GM12801 (cell line): ENCODE measurements at regions not wholly inside any gene's neighbourhood (a gene's known extent, or its start where the extent isn't known, plus 50 kb on each side); places are given as distances from the start of the nearest gene placed in this dataset.

Experiments used
- CTCF ChIP-seq: IDR thresholded peaks from one replicate; pipeline ENCODE4 v1.5.1; 2011; ENCODE audit warnings: control low read depth; ENCODE audit not compliant: insufficient read length; ENCODE audit errors: extremely low read depth

GRCh38 chr4:107392951-107393350 lies 327.1 kb downstream of the PAPSS1 start:
- no peak for TF ChIP-seq CTCF

- no peak for TF ChIP-seq CTCF
These were observed 327.7 kb downstream of the PAPSS1 start for GRCh38 chr4:107392380-107392779.

- TF ChIP-seq CTCF: no peak
These were observed 328.4 kb downstream of the PAPSS1 start for GRCh38 chr4:107391630-107392028.

GRCh38 chr4:107391009-107391629 lies 328.9 kb downstream of the PAPSS1 start:
- no peak for TF ChIP-seq CTCF

GRCh38 chr4:107389965-107390364 lies 330.1 kb downstream of the PAPSS1 start:
- no peak for TF ChIP-seq CTCF

GRCh38 chr4:107388736-107389274 lies 331.2 kb downstream of the PAPSS1 start:
- TF ChIP-seq CTCF: no peak

GRCh38 chr4:107380836-107381438 lies 339.1 kb downstream of the PAPSS1 start:
- TF ChIP-seq CTCF: no peak
